ENCODE measurements at regions not wholly inside any gene's neighbourhood (a gene's known extent, or its start where the extent isn't known, plus 50 kb on each side); places are given as distances from the start of the nearest gene placed in this dataset.

- TF ChIP-seq POLR2AphosphoS5 (IDR thresholded peaks at IDR 0.05; ENCODE audit: low read depth, low read length): no peak
- no peak for TF ChIP-seq TAF1 (IDR thresholded peaks at IDR 0.05; ENCODE audit: low read depth, low read length)
- no peak for TF ChIP-seq POLR2A (IDR thresholded peaks at IDR 0.05; ENCODE audit: low read depth, low read length)
- TF ChIP-seq PAX5 (IDR thresholded peaks at IDR 0.05; ENCODE audit: insufficient read depth, low read length, severe bottlenecking): no peak
- no peak for TF ChIP-seq POU2F2 (IDR thresholded peaks at IDR 0.05; ENCODE audit: low read depth, low read length)
These were observed 367.3 kb upstream of the HS6ST1 start for GRCh38 chr2:128685841-128686496.
